PC-9 (cell line): ENCODE measurements at regions not wholly inside any gene's neighbourhood (a gene's known extent, or its start where the extent isn't known, plus 50 kb on each side); places are given as distances from the start of the nearest gene placed in this dataset.

Source experiments
- BruUV-seq: library from RNA; stranded (reverse); fragments of 400-500 nt; replicated peaks from 2 replicates; lab custom pipeline; 2021; lab: Mats Ljungman, UMichigan
- CTCF ChIA-PET: fragments of 300-600 bp; sonication (Branson Sonifier 250); formaldehyde crosslinking; loops from one replicate; lab custom pipeline; 2022; ENCODE audit warnings: antibody characterized with exemption; lab: Charles Lee
- POLR2A ChIA-PET: fragments of 300-600 bp; sonication (Branson Sonifier 250); formaldehyde crosslinking; loops from one replicate; lab custom pipeline; 2022; ENCODE audit warnings: antibody characterized with exemption; ENCODE audit not compliant: unreplicated experiment; lab: Charles Lee
- DNase-seq, 2 experiments: peaks; one replicate each; pipeline versions ENCODE4 v3.0.0 to v3.0.0-alpha.2; 2015 to 2022; ENCODE audit warnings: mixed read lengths in 1 of 2
- H2AFZ ChIP-seq: fragments of 200-600 bp; sonication (generic); 2 replicates; pipeline ENCODE4 v1.8.1; 2017; ENCODE audit warnings: antibody characterized with exemption
- H3F3A ChIP-seq: fragments of 200-600 bp; sonication (generic); 2 replicates; pipeline ENCODE4 v1.8.1; 2017; ENCODE audit warnings: antibody characterized with exemption, mild to moderate bottlenecking, low read depth; ENCODE audit not compliant: insufficient read depth
- H3K27ac ChIP-seq: fragments of 200-600 bp; sonication (generic); 2 replicates; pipeline ENCODE4 v1.6.1; 2016; ENCODE audit warnings: mixed run types
- H3K27me3 ChIP-seq: fragments of 200-600 bp; sonication (generic); 2 replicates; pipeline ENCODE4 v1.6.1; 2016; ENCODE audit warnings: low read depth, mixed run types; ENCODE audit not compliant: insufficient read depth
- H3K36me3 ChIP-seq: fragments of 200-600 bp; sonication (generic); 2 replicates; pipeline ENCODE4 v1.6.1; 2016; ENCODE audit warnings: low read depth, mixed run types
- H3K4me1 ChIP-seq: fragments of 200-600 bp; sonication (generic); replicated peaks from 2 replicates; pipeline ENCODE4 v1.6.1; 2016; ENCODE audit warnings: mixed run types; ENCODE audit not compliant: insufficient read depth
- H3K4me2 ChIP-seq: fragments of 200-600 bp; sonication (generic); 2 replicates; pipeline ENCODE4 v1.6.1; 2017; ENCODE audit warnings: mixed run types
- H3K4me3 ChIP-seq: fragments of 200-600 bp; sonication (generic); 2 replicates; pipeline ENCODE4 v1.6.1; 2016; ENCODE audit warnings: mixed run types
- H3K79me2 ChIP-seq: fragments of 200-600 bp; sonication (generic); 2 replicates; pipeline ENCODE4 v1.6.1; 2017; ENCODE audit warnings: low read depth, mixed run types
- H3K9me2 ChIP-seq: fragments of 200-600 bp; sonication (generic); 2 replicates; pipeline ENCODE4 v1.8.1; 2017; ENCODE audit warnings: mild to moderate bottlenecking; ENCODE audit not compliant: insufficient read depth
- H3K9me3 ChIP-seq: fragments of 200-600 bp; sonication (generic); 2 replicates; pipeline ENCODE4 v1.8.1; 2016; ENCODE audit warnings: low read depth; ENCODE audit not compliant: insufficient read depth
- H4K20me1 ChIP-seq: fragments of 200-600 bp; sonication (generic); 2 replicates; pipeline ENCODE4 v1.8.1; 2017; ENCODE audit not compliant: insufficient read depth
- EZH2 ChIP-seq: fragments of 200-600 bp; sonication (generic); IDR thresholded peaks from 2 replicates; pipeline ENCODE4 v1.8.0; 2017; ENCODE audit warnings: antibody characterized with exemption, low read depth
- intact Hi-C: fragments of 100-400 bp; cut with micrococcal nuclease; formaldehyde crosslinking; loops from one replicate; pipeline ENCODE4 v1.10.0; 2022; ENCODE audit not compliant: unreplicated experiment
- microRNA-seq: library from miRNA; unstranded; fragments of <30 nt; microRNA quantifications from one replicate; pipeline ENCODE4 v1.2.0, GENCODE V29; 2021; ENCODE audit warnings: borderline number of aligned reads, borderline replicate concordance
- TF ChIP-seq, protein P1 (sequence below): fragments of 200-600 bp; sonication (generic); conservative IDR thresholded peaks from 2 replicates; pipeline ENCODE4 v1.6.1; 2017; ENCODE audit warnings: mixed run types, antibody characterized with exemption, mild to moderate bottlenecking, moderate library complexity

DNA sequence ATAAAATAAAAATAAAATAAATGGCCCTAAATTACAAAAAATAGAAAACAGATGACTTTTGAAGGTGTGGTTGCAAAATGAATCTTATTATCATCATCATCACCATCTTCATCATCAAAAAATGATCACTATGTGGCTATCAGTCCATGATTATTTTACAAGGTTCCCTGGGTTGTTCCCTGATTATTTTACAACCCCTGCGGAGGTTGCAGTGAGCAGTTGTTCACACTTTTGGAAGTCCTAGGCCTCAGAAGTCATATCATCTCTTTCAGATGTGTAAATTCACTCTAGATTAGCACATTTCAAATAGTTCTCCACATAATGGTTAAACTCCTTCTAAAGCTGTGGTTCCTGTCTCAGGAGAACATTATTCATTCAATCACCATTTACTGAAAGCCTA, 57.4 kb upstream of the NR5A2 start:
- intact Hi-C loops, result no loop called here
- CTCF ChIA-PET, result no interaction called here

GRCh38 chr1:199976496-199977144, 50.9 kb upstream of the NR5A2 start:
- CTCF ChIA-PET, result no interaction called here
- POLR2A ChIA-PET, result no interaction called here
- H3K36me3 ChIP-seq, result no peaks in the 10 kb centered on the region
- H3K4me3 ChIP-seq, result no peak overlapping the region
- H3F3A ChIP-seq, result no peaks in the 10 kb centered on the region
- H2AFZ ChIP-seq, result no peak overlapping the region
- BruUV-seq, result no TSS peak
- H3K9me2 ChIP-seq, result no peaks in the 10 kb centered on the region
- no peak for TF ChIP-seq EZH2
- TF ChIP-seq, protein P1, sequence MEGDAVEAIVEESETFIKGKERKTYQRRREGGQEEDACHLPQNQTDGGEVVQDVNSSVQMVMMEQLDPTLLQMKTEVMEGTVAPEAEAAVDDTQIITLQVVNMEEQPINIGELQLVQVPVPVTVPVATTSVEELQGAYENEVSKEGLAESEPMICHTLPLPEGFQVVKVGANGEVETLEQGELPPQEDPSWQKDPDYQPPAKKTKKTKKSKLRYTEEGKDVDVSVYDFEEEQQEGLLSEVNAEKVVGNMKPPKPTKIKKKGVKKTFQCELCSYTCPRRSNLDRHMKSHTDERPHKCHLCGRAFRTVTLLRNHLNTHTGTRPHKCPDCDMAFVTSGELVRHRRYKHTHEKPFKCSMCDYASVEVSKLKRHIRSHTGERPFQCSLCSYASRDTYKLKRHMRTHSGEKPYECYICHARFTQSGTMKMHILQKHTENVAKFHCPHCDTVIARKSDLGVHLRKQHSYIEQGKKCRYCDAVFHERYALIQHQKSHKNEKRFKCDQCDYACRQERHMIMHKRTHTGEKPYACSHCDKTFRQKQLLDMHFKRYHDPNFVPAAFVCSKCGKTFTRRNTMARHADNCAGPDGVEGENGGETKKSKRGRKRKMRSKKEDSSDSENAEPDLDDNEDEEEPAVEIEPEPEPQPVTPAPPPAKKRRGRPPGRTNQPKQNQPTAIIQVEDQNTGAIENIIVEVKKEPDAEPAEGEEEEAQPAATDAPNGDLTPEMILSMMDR, result no peak
- DNase-seq, result no peak
- H3K4me2 ChIP-seq, result no peak overlapping the region
- H3K27me3 ChIP-seq, result no peaks in the 10 kb centered on the region
- no peaks in the 10 kb centered on the region for H3K4me1 ChIP-seq
- H3K9me3 ChIP-seq, result no peaks in the 10 kb centered on the region
- no peak overlapping the region for H3K27ac ChIP-seq
- no peaks in the 10 kb centered on the region for H3K79me2 ChIP-seq
- intact Hi-C loops, result no loop called here
- no peaks in the 10 kb centered on the region for H4K20me1 ChIP-seq

More for the DNA sequence above, 57.4 kb upstream of the NR5A2 start:
- Histone ChIP-seq H2AFZ (no peak overlapping the region), H3K79me2 (no peaks in the 10 kb centered on the region), H3F3A (no peaks in the 10 kb centered on the region), H3K9me2 (no peaks in the 10 kb centered on the region), H3K9me3 (no peaks in the 10 kb centered on the region), H3K4me3 (no peak overlapping the region), H3K27me3 (no peaks in the 10 kb centered on the region), H3K4me1 (no peaks in the 10 kb centered on the region), H3K27ac (no peak overlapping the region), H3K36me3 (no peaks in the 10 kb centered on the region), H3K4me2 (no peak overlapping the region), H4K20me1 (no peaks in the 10 kb centered on the region)
- DNase-seq, result no peak
- POLR2A ChIA-PET, result no interaction called here
- no TSS peak for BruUV-seq
- TF ChIP-seq, protein P1, result no peak
- TF ChIP-seq EZH2, result no peak

Small RNA genes lying in the stretch of these regions (microRNA-seq; reads per million reads assigned to microRNA genes)
- gene MIR181A1 (1,200 reads per million, percentile 77 among the genes with 10 or more reads in this experiment), gene MIR181B1 (37.7 reads per million, percentile 39 among the genes with 10 or more reads in this experiment)
